Ectodermal cell (in vitro differentiated cells): ENCODE measurements at regions not wholly inside any gene's neighbourhood (a gene's known extent, or its start where the extent isn't known, plus 50 kb on each side); places are given as distances from the start of the nearest gene placed in this dataset.

ENCODE experiments used
- H3K27ac ChIP-seq: 2 replicates; pipeline ENCODE4 v1.7.0; 2013; ENCODE audit warnings: mild to moderate bottlenecking, low read depth, low read length; ENCODE audit not compliant: insufficient read depth, poor library complexity, severe bottlenecking
- H3K27me3 ChIP-seq: 2 replicates; pipeline ENCODE4 v1.7.0; 2013; ENCODE audit warnings: mild to moderate bottlenecking, low read length; ENCODE audit not compliant: insufficient read depth, control insufficient read depth, poor library complexity, severe bottlenecking
- H3K36me3 ChIP-seq: one replicate; pipeline ENCODE4 v1.7.0; 2013; ENCODE audit warnings: low read length; ENCODE audit not compliant: control insufficient read depth, insufficient read depth
- H3K4me1 ChIP-seq: one replicate; pipeline ENCODE4 v1.7.0; 2013; ENCODE audit warnings: low read length; ENCODE audit not compliant: control insufficient read depth, insufficient read depth
- H3K4me3 ChIP-seq: 2 replicates; pipeline ENCODE4 v1.7.0; 2013; ENCODE audit warnings: low read depth, low read length, control low read depth; ENCODE audit not compliant: insufficient read depth
- H3K9me3 ChIP-seq: 2 replicates; pipeline ENCODE4 v1.7.0; 2013; ENCODE audit warnings: mild to moderate bottlenecking, low read length, moderate library complexity; ENCODE audit not compliant: control insufficient read depth
- WGBS, 2 experiments: methylation state at CpG; one replicate each; pipeline ENCODE4 v1.1.7; 2013; ENCODE audit warnings: missing lambda C conversion rate in 2 of 2; 5-methylcytosine and 5-hydroxymethylcytosine counted together

- Histone ChIP-seq H3K9me3 (no peaks in the 10 kb centered on the region), H3K36me3 (no peaks in the 10 kb centered on the region), H3K27ac (no peak overlapping the region), H3K27me3 (no peaks in the 10 kb centered on the region), H3K4me1 (no peaks in the 10 kb centered on the region), H3K4me3 (no peak overlapping the region)
- WGBS, 2 experiments, result 93 to 94% methylated on average over 5 of the region's 6 CpGs
These were observed 282.8 kb upstream of the ZMIZ1 start for GRCh38 chr10:78785991-78786390.

GRCh38 chr10:78787125-78787524, 281.6 kb upstream of the ZMIZ1 start:
- Histone ChIP-seq H3K36me3 (no peaks in the 10 kb centered on the region), H3K4me3 (no peak overlapping the region), H3K9me3 (no peaks in the 10 kb centered on the region), H3K4me1 (no peaks in the 10 kb centered on the region), H3K27ac (no peak overlapping the region), H3K27me3 (no peaks in the 10 kb centered on the region)
- 98 to 100% methylated on average over 2 of the region's 2 CpGs for WGBS, 2 experiments

- H3K9me3 ChIP-seq, result no peaks in the 10 kb centered on the region
- no peaks in the 10 kb centered on the region for H3K27me3 ChIP-seq
- no peaks in the 10 kb centered on the region for H3K4me1 ChIP-seq
- no peak overlapping the region for H3K27ac ChIP-seq
- no peaks in the 10 kb centered on the region for H3K36me3 ChIP-seq
- no peak overlapping the region for H3K4me3 ChIP-seq
- WGBS, 2 experiments, result 90 to 91% methylated on average over 7 of the region's 7 CpGs
These were observed 273.9 kb upstream of the ZMIZ1 start for GRCh38 chr10:78794736-78795455.

- H3K27ac ChIP-seq, result no peak overlapping the region
- H3K27me3 ChIP-seq, result no peaks in the 10 kb centered on the region
- H3K9me3 ChIP-seq, result no peaks in the 10 kb centered on the region
- H3K4me3 ChIP-seq, result no peak overlapping the region
- WGBS, 2 experiments, result 87 to 88% methylated on average over 6 of the region's 6 CpGs
- H3K4me1 ChIP-seq, result peaks cover 15% of the 10 kb centered on the region
- no peaks in the 10 kb centered on the region for H3K36me3 ChIP-seq
These were observed 269.6 kb upstream of the ZMIZ1 start for GRCh38 chr10:78798976-78799730.

GRCh38 chr10:78800006-78800405, 268.8 kb upstream of the ZMIZ1 start:
- peaks cover 15% of the 10 kb centered on the region for H3K4me1 ChIP-seq
- no peaks in the 10 kb centered on the region for H3K9me3 ChIP-seq
- no peaks in the 10 kb centered on the region for H3K27me3 ChIP-seq
- WGBS, 2 experiments, result 92 to 93% methylated on average over 5 of the region's 5 CpGs
- H3K27ac ChIP-seq, result no peak overlapping the region
- no peak overlapping the region for H3K4me3 ChIP-seq
- H3K36me3 ChIP-seq, result no peaks in the 10 kb centered on the region

- H3K4me1 ChIP-seq, result peaks cover 15% of the 10 kb centered on the region
- no peaks in the 10 kb centered on the region for H3K36me3 ChIP-seq
- H3K9me3 ChIP-seq, result no peaks in the 10 kb centered on the region
- H3K27me3 ChIP-seq, result no peaks in the 10 kb centered on the region
- 93 to 95% methylated on average over 10 of the region's 10 CpGs for WGBS, 2 experiments
- no peak overlapping the region for H3K27ac ChIP-seq
- H3K4me3 ChIP-seq, result no peak overlapping the region
These were observed 268.0 kb upstream of the ZMIZ1 start for GRCh38 chr10:78800535-78801320.

- no peaks in the 10 kb centered on the region for H3K9me3 ChIP-seq
- H3K4me1 ChIP-seq, result peaks cover 15% of the 10 kb centered on the region
- WGBS, 2 experiments, result 84 to 91% methylated on average over 4 of the region's 4 CpGs
- H3K27me3 ChIP-seq, result no peaks in the 10 kb centered on the region
- H3K27ac ChIP-seq, result no peak overlapping the region
- no peaks in the 10 kb centered on the region for H3K36me3 ChIP-seq
- no peak overlapping the region for H3K4me3 ChIP-seq
These were observed 266.3 kb upstream of the ZMIZ1 start for GRCh38 chr10:78802431-78802830.

GRCh38 chr10:78802866-78803265, 265.9 kb upstream of the ZMIZ1 start:
- Histone ChIP-seq H3K36me3 (no peaks in the 10 kb centered on the region), H3K27ac (no peak overlapping the region), H3K27me3 (no peaks in the 10 kb centered on the region), H3K4me3 (no peak overlapping the region), H3K4me1 (peaks cover 19% of the 10 kb centered on the region), H3K9me3 (no peaks in the 10 kb centered on the region)
- WGBS, 2 experiments, result 63% methylated on average over 11 of the region's 11 CpGs

GRCh38 chr10:78803710-78804109, 265.1 kb upstream of the ZMIZ1 start:
- peaks cover 23% of the 10 kb centered on the region for H3K4me1 ChIP-seq
- no peaks in the 10 kb centered on the region for H3K27me3 ChIP-seq
- no peaks in the 10 kb centered on the region for H3K36me3 ChIP-seq
- H3K9me3 ChIP-seq, result no peaks in the 10 kb centered on the region
- WGBS, 2 experiments, result 91 to 96% methylated on average over 8 of the region's 8 CpGs
- H3K27ac ChIP-seq, result no peak overlapping the region
- no peak overlapping the region for H3K4me3 ChIP-seq

- Histone ChIP-seq H3K9me3 (no peaks in the 10 kb centered on the region), H3K27me3 (no peaks in the 10 kb centered on the region), H3K36me3 (no peaks in the 10 kb centered on the region), H3K4me1 (peaks cover 23% of the 10 kb centered on the region), H3K27ac (no peak overlapping the region), H3K4me3 (no peak overlapping the region)
- WGBS, 2 experiments, result 84 to 87% methylated on average over 7 of the region's 7 CpGs
These were observed 264.2 kb upstream of the ZMIZ1 start for GRCh38 chr10:78804411-78805032.
